NCI-H2107 treated with DMSO at 0.1 percent for 48 hours (cell line): ENCODE measurements at regions not wholly inside any gene's neighbourhood (a gene's known extent, or its start where the extent isn't known, plus 50 kb on each side); places are given as distances from the start of the nearest gene placed in this dataset.
"Not testable (repeated sequence)": the region's sequence is repeated elsewhere in the genome, so short reads cannot be mapped to it uniquely, and the experiment has no call there.

Source experiments
- DNase-seq: peaks from one replicate; lab custom pipeline; 2025; ENCODE audit not compliant: unreplicated experiment; lab: John Stamatoyannopoulos, UW

GRCh38 chr1:104288322-104288721, 538.6 kb downstream of the AMY1C start:
- DNase-seq: not testable (repeated sequence)

- DNase-seq: no peak
Observed at GRCh38 chr1:104291156-104291555, 541.5 kb downstream of the AMY1C start.

- DNase-seq: no peak
Observed at GRCh38 chr1:104294259-104294658, 544.6 kb downstream of the AMY1C start.

- DNase-seq: no peak
Observed at GRCh38 chr1:104295511-104295910, 545.8 kb downstream of the AMY1C start.

- DNase-seq: no peak
Observed at GRCh38 chr1:104309673-104310072, 560.0 kb downstream of the AMY1C start.

- DNase-seq: no peak
Observed at GRCh38 chr1:104315823-104316222, 566.1 kb downstream of the AMY1C start.

GRCh38 chr1:104322131-104322530, 572.4 kb downstream of the AMY1C start:
- DNase-seq: no peak

- no peak for DNase-seq
Observed at GRCh38 chr1:104329278-104329677, 579.6 kb downstream of the AMY1C start.

- DNase-seq: no peak
Observed at GRCh38 chr1:104331763-104332162, 582.1 kb downstream of the AMY1C start.

- DNase-seq: not testable (repeated sequence)
Observed at GRCh38 chr1:104337927-104338326, 588.2 kb downstream of the AMY1C start.

GRCh38 chr1:104341944-104342343, 592.2 kb downstream of the AMY1C start:
- no peak for DNase-seq

- DNase-seq: no peak
Observed at GRCh38 chr1:104348277-104348676, 598.6 kb downstream of the AMY1C start.

GRCh38 chr1:104353580-104353979, 603.9 kb downstream of the AMY1C start:
- no peak for DNase-seq

- DNase-seq: no peak
Observed at GRCh38 chr1:104358086-104358485, 608.4 kb downstream of the AMY1C start.

GRCh38 chr1:104358621-104359020, 608.9 kb downstream of the AMY1C start:
- no peak for DNase-seq

GRCh38 chr1:104378414-104378813, 628.7 kb downstream of the AMY1C start:
- DNase-seq: no peak

- no peak for DNase-seq
Observed at GRCh38 chr1:104380003-104380402, 630.3 kb downstream of the AMY1C start.

GRCh38 chr1:104387716-104388508, 638.2 kb downstream of the AMY1C start:
- no peak for DNase-seq

GRCh38 chr1:104392552-104392951, 642.9 kb downstream of the AMY1C start:
- DNase-seq: no peak

GRCh38 chr1:104402178-104402577, 652.5 kb downstream of the AMY1C start:
- DNase-seq: no peak

- no peak for DNase-seq
Observed at GRCh38 chr1:104403883-104404282, 654.2 kb downstream of the AMY1C start.

GRCh38 chr1:104406728-104407127, 657.0 kb downstream of the AMY1C start:
- no peak for DNase-seq

GRCh38 chr1:104408268-104408667, 658.6 kb downstream of the AMY1C start:
- DNase-seq: no peak
